SK-N-SH (cell line): ENCODE measurements at regions not wholly inside any gene's neighbourhood (a gene's known extent, or its start where the extent isn't known, plus 50 kb on each side); places are given as distances from the start of the nearest gene placed in this dataset.

ENCODE experiments used
- CTCF ChIA-PET: fragments of 300-600, 350-600 bp; formaldehyde crosslinking; extraction: SDS; loops from one replicate; lab custom pipeline; 2021; lab: Yijun Ruan, JAX
- POLR2A ChIA-PET: fragments of 350-600 bp; sonication (Branson Sonifier 250); formaldehyde crosslinking; extraction: SDS; loops from one replicate; lab custom pipeline; 2020; ENCODE audit warnings: antibody characterized with exemption, inconsistent platforms; lab: Yijun Ruan, JAX
- DNase-seq: peaks from one replicate; pipeline ENCODE4 v3.0.0; 2012
- H2AFZ ChIP-seq: fragments of 200-600 bp; sonication (generic); 2 replicates; pipeline ENCODE4 v1.8.1; 2016; ENCODE audit warnings: antibody characterized with exemption, mild to moderate bottlenecking, low read depth
- H3F3A ChIP-seq: fragments of 200-600 bp; sonication (generic); replicated peaks from 2 replicates; pipeline ENCODE3; 2016; ENCODE audit warnings: antibody characterized with exemption, mild to moderate bottlenecking; ENCODE audit not compliant: insufficient read depth
- H3K27ac ChIP-seq, 2 experiments: fragments of 200-500 bp in 1 of 2; fragments of 200-600 bp in 1 of 2; sonication (Bioruptor generic) in 1 of 2; sonication (generic), shearing (Covaris generic) in 1 of 2; 2 replicates each; pipeline versions ENCODE4 v1.5.1 to v1.6.1; 2014 to 2016; ENCODE audit warnings: low read depth in 2 of 2, inconsistent platforms in 1 of 2, low read length in 1 of 2, mild to moderate bottlenecking in 1 of 2, mixed read lengths in 1 of 2
- H3K27me3 ChIP-seq: fragments of 200-600 bp; sonication (generic), shearing (Covaris generic); 2 replicates; pipeline ENCODE4 v1.6.1; 2016; ENCODE audit warnings: mixed run types; ENCODE audit not compliant: insufficient read depth
- H3K36me3 ChIP-seq, 2 experiments: fragments of 200-500 bp in 1 of 2; fragments of 200-600 bp in 1 of 2; sonication (Bioruptor generic) in 1 of 2; sonication (generic) in 1 of 2; replicated peaks in 1 of 2; 2 replicates each; pipeline versions ENCODE3 to v1.5.1; 2014 to 2016; ENCODE audit warnings: low read length in 1 of 2, mild to moderate bottlenecking in 1 of 2; ENCODE audit not compliant: insufficient read depth in 2 of 2, control insufficient read depth in 1 of 2
- H3K4me1 ChIP-seq, 2 experiments: fragments of 200-500 bp in 1 of 2; fragments of 200-600 bp in 1 of 2; sonication (Bioruptor generic) in 1 of 2; sonication (generic), shearing (Covaris generic) in 1 of 2; 2 replicates each; pipeline versions ENCODE4 v1.5.1 to v1.6.1; 2014 to 2016; ENCODE audit warnings: low read depth in 1 of 2, low read length in 1 of 2, mixed run types in 1 of 2; ENCODE audit not compliant: insufficient read depth in 2 of 2, control insufficient read depth in 1 of 2
- H3K4me2 ChIP-seq: fragments of 200-600 bp; sonication (generic), shearing (Covaris generic); 2 replicates; pipeline ENCODE4 v1.6.1; 2017; ENCODE audit warnings: mixed run types
- H3K4me3 ChIP-seq, 2 experiments: fragments of 200-500 bp in 1 of 2; fragments of 200-600 bp in 1 of 2; sonication (Bioruptor generic) in 1 of 2; sonication (generic), shearing (Covaris generic) in 1 of 2; 2 replicates each; pipeline versions ENCODE4 v1.5.1 to v1.8.1; 2014 to 2016; ENCODE audit warnings: low read depth in 2 of 2, inconsistent platforms in 1 of 2, low read length in 1 of 2, mild to moderate bottlenecking in 1 of 2, mixed read lengths in 1 of 2, moderate library complexity in 1 of 2
- H3K79me2 ChIP-seq: fragments of 200-600 bp; sonication (generic); 2 replicates; pipeline ENCODE4 v1.8.1; 2017; ENCODE audit warnings: mild to moderate bottlenecking; ENCODE audit not compliant: insufficient read depth
- H3K9ac ChIP-seq: fragments of 200-600 bp; sonication (generic); 2 replicates; pipeline ENCODE4 v1.6.1; 2017; ENCODE audit warnings: mixed run types
- H3K9me2 ChIP-seq: fragments of 200-600 bp; sonication (generic); 2 replicates; pipeline ENCODE4 v1.6.1; 2017; ENCODE audit warnings: mixed run types
- H3K9me3 ChIP-seq: fragments of 200-600 bp; sonication (generic); 2 replicates; pipeline ENCODE4 v1.6.1; 2017; ENCODE audit warnings: mixed run types, mild to moderate bottlenecking, moderate library complexity
- H4K20me1 ChIP-seq: fragments of 200-600 bp; sonication (generic); 2 replicates; pipeline ENCODE4 v1.6.1; 2017; ENCODE audit warnings: mild to moderate bottlenecking, mixed run types; ENCODE audit not compliant: insufficient read depth
- CHD2 ChIP-seq: fragments of 150-350 bp; IDR thresholded peaks from 2 replicates; pipeline ENCODE4 v1.6.1; 2018; ENCODE audit warnings: low read length; ENCODE audit not compliant: partially characterized antibody
- ELF1 ChIP-seq: IDR thresholded peaks from 2 replicates; pipeline ENCODE4 v1.4.0; 2012
- EZH2phosphoT487 ChIP-seq: fragments of 200-600 bp; sonication (generic); IDR thresholded peaks from 2 replicates; pipeline ENCODE4 v1.6.1; 2017; ENCODE audit warnings: low read depth, mixed run types, mild to moderate bottlenecking, antibody characterized with exemption, moderate library complexity, borderline replicate concordance
- FOSL2 ChIP-seq: IDR thresholded peaks from 2 replicates; pipeline ENCODE4 v1.4.0; 2012; ENCODE audit warnings: low read depth, mild to moderate bottlenecking, moderate library complexity, borderline replicate concordance
- GABPA ChIP-seq: IDR thresholded peaks from 2 replicates; pipeline ENCODE4 v1.4.0; 2012; ENCODE audit warnings: low read depth, mild to moderate bottlenecking
- GATA2 ChIP-seq: sonication (generic); formaldehyde crosslinking; IDR thresholded peaks from 2 replicates; pipeline ENCODE4 v1.5.0; 2020; ENCODE audit warnings: mild to moderate bottlenecking, missing genetic modification reagents
- IRF3 ChIP-seq: fragments of 150-350 bp; IDR thresholded peaks from 2 replicates; pipeline ENCODE4 v1.6.1; 2016; ENCODE audit warnings: mild to moderate bottlenecking, low read depth, low read length
- MXI1 ChIP-seq: IDR thresholded peaks from 2 replicates; pipeline ENCODE4 v1.6.1; 2012; ENCODE audit warnings: mild to moderate bottlenecking, low read depth, low read length, improper control_type of control experiment
- NFIC ChIP-seq: IDR thresholded peaks from 2 replicates; pipeline ENCODE4 v1.4.0; 2012; ENCODE audit warnings: borderline replicate concordance
- POLR2AphosphoS5 ChIP-seq: IDR thresholded peaks from 2 replicates; pipeline ENCODE4 v1.6.1; 2012; ENCODE audit warnings: low read depth, low read length
- RAD21 ChIP-seq: IDR thresholded peaks from 2 replicates; pipeline ENCODE4 v1.6.1; 2012; ENCODE audit warnings: mild to moderate bottlenecking, low read length
- RCOR1 ChIP-seq: fragments of 150-350 bp; IDR thresholded peaks from 2 replicates; pipeline ENCODE4 v1.6.1; 2017; ENCODE audit warnings: antibody characterized with exemption, low read length
- RFX5 ChIP-seq: IDR thresholded peaks from 2 replicates; pipeline ENCODE4 v1.6.1; 2012; ENCODE audit warnings: mild to moderate bottlenecking, improper control_type of control experiment, low read length
- TEAD4 ChIP-seq: IDR thresholded peaks from 2 replicates; pipeline ENCODE4 v1.4.0; 2012; ENCODE audit warnings: mild to moderate bottlenecking, borderline replicate concordance; ENCODE audit not compliant: insufficient read depth
- WGBS: methylation state at CpG from one replicate; pipeline ENCODE4 v1.1.6; 2017; ENCODE audit warnings: low lambda C conversion rate; 5-methylcytosine and 5-hydroxymethylcytosine counted together
- TF ChIP-seq, protein P1 (sequence below): IDR thresholded peaks from 2 replicates; pipeline ENCODE4 v1.4.0; 2012; ENCODE audit warnings: low read depth, borderline replicate concordance
- TF ChIP-seq, protein P2 (sequence below): IDR thresholded peaks from 2 replicates; pipeline ENCODE4; 2012
- TF ChIP-seq, protein P3 (sequence below): fragments of 200-600 bp; sonication (generic); IDR thresholded peaks from 2 replicates; pipeline ENCODE4 v1.6.1; 2017; ENCODE audit warnings: antibody characterized with exemption, mild to moderate bottlenecking, moderate library complexity

GRCh38 chr1:82377201-82377884, 576.6 kb downstream of the ADGRL2 start:
- Histone ChIP-seq H3K36me3 (no peaks in the 10 kb centered on the region), H3K9ac (no peak overlapping the region), H3K9me3 (no peaks in the 10 kb centered on the region), H3K4me1 (no peaks in the 10 kb centered on the region), H3K4me2 (no peak overlapping the region), H3K27me3 (no peaks in the 10 kb centered on the region), H3K79me2 (no peaks in the 10 kb centered on the region), H3F3A (no peaks in the 10 kb centered on the region), H3K4me3 (no peak overlapping the region), H3K9me2 (no peaks in the 10 kb centered on the region), H4K20me1 (no peaks in the 10 kb centered on the region), H2AFZ (no peak overlapping the region), H3K27ac (no peak overlapping the region)
- no peak for DNase-seq
- CTCF ChIA-PET, result interaction anchor here (0.6 to 0.7 kb wide), 2 partner anchors 59 to 64 kb away, joined by 3 read pairs; no protein-coding TSS in a partner anchor
- 58% methylated on average over 5 of the region's 5 CpGs for WGBS
- TF ChIP-seq MXI1 (no peak), ELF1 (no peak), CHD2 (no peak), TEAD4 (no peak), GATA2 (CRISPR knock-in tag) (no peak)
- TF ChIP-seq, protein P1, sequence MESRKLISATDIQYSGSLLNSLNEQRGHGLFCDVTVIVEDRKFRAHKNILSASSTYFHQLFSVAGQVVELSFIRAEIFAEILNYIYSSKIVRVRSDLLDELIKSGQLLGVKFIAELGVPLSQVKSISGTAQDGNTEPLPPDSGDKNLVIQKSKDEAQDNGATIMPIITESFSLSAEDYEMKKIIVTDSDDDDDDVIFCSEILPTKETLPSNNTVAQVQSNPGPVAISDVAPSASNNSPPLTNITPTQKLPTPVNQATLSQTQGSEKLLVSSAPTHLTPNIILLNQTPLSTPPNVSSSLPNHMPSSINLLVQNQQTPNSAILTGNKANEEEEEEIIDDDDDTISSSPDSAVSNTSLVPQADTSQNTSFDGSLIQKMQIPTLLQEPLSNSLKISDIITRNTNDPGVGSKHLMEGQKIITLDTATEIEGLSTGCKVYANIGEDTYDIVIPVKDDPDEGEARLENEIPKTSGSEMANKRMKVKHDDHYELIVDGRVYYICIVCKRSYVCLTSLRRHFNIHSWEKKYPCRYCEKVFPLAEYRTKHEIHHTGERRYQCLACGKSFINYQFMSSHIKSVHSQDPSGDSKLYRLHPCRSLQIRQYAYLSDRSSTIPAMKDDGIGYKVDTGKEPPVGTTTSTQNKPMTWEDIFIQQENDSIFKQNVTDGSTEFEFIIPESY, result no peak
- POLR2A ChIA-PET, result no interaction called here

DNA sequence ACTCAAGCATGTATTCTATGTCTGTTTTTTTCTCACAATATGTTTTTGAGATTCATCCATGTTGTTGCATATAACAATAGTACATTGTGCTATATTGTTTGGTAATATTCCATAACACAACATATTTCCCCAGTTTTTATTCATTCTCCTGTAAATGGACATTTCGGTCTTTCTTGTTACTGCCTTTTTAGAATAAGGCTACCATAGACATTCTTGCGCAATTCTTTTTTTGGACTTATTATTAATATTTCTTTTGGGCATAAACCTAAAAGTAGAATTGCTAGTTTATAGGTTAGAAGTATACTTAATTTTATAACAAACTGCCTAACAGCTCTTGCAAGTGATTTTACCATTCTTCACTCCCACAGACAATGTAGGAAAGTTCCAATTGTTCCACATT, 573.0 kb downstream of the ADGRL2 start:
- Histone ChIP-seq H3K27me3 (no peaks in the 10 kb centered on the region), H3K4me1 (no peaks in the 10 kb centered on the region), H2AFZ (no peak overlapping the region), H3K4me2 (no peak overlapping the region), H3K4me3 (no peak overlapping the region), H3F3A (no peaks in the 10 kb centered on the region), H3K9me3 (no peaks in the 10 kb centered on the region), H3K27ac (no peak overlapping the region), H3K9me2 (no peaks in the 10 kb centered on the region), H4K20me1 (no peaks in the 10 kb centered on the region), H3K79me2 (no peaks in the 10 kb centered on the region), H3K9ac (no peak overlapping the region), H3K36me3 (no peaks in the 10 kb centered on the region)
- ChIA-PET CTCF (no interaction called here), POLR2A (no interaction called here)
- no peak for DNase-seq
- 93% methylated on average over 2 of the region's 2 CpGs for WGBS
- TF ChIP-seq RAD21 (no peak), GABPA (no peak), CHD2 (no peak), RFX5 (no peak), MXI1 (no peak), TEAD4 (no peak), IRF3 (no peak), RCOR1 (no peak), FOSL2 (no peak), EZH2phosphoT487 (no peak), POLR2AphosphoS5 (no peak), NFIC (no peak)
- TF ChIP-seq, protein P2, sequence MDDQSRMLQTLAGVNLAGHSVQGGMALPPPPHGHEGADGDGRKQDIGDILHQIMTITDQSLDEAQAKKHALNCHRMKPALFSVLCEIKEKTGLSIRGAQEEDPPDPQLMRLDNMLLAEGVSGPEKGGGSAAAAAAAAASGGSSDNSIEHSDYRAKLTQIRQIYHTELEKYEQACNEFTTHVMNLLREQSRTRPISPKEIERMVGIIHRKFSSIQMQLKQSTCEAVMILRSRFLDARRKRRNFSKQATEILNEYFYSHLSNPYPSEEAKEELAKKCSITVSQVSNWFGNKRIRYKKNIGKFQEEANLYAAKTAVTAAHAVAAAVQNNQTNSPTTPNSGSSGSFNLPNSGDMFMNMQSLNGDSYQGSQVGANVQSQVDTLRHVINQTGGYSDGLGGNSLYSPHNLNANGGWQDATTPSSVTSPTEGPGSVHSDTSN, result no peak
- TF ChIP-seq, protein P3, sequence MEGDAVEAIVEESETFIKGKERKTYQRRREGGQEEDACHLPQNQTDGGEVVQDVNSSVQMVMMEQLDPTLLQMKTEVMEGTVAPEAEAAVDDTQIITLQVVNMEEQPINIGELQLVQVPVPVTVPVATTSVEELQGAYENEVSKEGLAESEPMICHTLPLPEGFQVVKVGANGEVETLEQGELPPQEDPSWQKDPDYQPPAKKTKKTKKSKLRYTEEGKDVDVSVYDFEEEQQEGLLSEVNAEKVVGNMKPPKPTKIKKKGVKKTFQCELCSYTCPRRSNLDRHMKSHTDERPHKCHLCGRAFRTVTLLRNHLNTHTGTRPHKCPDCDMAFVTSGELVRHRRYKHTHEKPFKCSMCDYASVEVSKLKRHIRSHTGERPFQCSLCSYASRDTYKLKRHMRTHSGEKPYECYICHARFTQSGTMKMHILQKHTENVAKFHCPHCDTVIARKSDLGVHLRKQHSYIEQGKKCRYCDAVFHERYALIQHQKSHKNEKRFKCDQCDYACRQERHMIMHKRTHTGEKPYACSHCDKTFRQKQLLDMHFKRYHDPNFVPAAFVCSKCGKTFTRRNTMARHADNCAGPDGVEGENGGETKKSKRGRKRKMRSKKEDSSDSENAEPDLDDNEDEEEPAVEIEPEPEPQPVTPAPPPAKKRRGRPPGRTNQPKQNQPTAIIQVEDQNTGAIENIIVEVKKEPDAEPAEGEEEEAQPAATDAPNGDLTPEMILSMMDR, result no peak
